ENCODE measurements at regions not wholly inside any gene's neighbourhood (a gene's known extent, or its start where the extent isn't known, plus 50 kb on each side); places are given as distances from the start of the nearest gene placed in this dataset.

DNA sequence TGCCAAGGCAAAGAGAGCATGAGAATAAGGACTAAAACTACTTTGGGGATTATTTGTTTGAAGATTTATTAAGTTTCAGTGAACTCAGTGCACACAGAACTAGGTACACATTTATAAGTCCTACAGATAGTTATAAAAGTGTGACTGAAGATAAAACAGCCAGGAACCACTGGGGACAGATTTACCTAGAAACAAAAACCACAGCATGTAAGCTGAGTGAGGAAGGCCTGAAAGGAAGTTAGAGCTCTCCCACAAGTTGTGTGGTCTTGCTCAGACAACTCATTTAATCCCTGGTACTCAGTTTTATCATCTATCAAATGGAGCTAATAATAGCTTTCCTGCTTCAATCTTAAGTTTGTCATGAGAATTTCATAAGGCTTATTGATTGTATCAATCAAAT lies 311.2 kb upstream of the FAT3 start:
- TF ChIP-seq, protein P1, sequence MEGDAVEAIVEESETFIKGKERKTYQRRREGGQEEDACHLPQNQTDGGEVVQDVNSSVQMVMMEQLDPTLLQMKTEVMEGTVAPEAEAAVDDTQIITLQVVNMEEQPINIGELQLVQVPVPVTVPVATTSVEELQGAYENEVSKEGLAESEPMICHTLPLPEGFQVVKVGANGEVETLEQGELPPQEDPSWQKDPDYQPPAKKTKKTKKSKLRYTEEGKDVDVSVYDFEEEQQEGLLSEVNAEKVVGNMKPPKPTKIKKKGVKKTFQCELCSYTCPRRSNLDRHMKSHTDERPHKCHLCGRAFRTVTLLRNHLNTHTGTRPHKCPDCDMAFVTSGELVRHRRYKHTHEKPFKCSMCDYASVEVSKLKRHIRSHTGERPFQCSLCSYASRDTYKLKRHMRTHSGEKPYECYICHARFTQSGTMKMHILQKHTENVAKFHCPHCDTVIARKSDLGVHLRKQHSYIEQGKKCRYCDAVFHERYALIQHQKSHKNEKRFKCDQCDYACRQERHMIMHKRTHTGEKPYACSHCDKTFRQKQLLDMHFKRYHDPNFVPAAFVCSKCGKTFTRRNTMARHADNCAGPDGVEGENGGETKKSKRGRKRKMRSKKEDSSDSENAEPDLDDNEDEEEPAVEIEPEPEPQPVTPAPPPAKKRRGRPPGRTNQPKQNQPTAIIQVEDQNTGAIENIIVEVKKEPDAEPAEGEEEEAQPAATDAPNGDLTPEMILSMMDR (IDR thresholded peaks at IDR 0.05; ENCODE audit: low read depth, low read length, poor library complexity, severe bottlenecking) = no peak
- TF ChIP-seq EZH2phosphoT487 (IDR thresholded peaks at IDR 0.05; ENCODE audit: borderline replicate concordance, low read length) = no peak

Measured in DOHH2 (cell line).